H7 (cell line): ENCODE measurements at regions not wholly inside any gene's neighbourhood (a gene's known extent, or its start where the extent isn't known, plus 50 kb on each side); places are given as distances from the start of the nearest gene placed in this dataset.
"Not testable (repeated sequence)": the region's sequence is repeated elsewhere in the genome, so short reads cannot be mapped to it uniquely, and the experiment has no call there.

Source experiments
- DNase-seq: peaks from one replicate; pipeline ENCODE4 v3.0.0; 2012
- H3K27me3 ChIP-seq: 2 replicates; pipeline ENCODE4 v1.6.0; 2011; ENCODE audit warnings: mild to moderate bottlenecking, low read length; ENCODE audit not compliant: control insufficient read depth, insufficient read depth
- H3K36me3 ChIP-seq: replicated peaks from 2 replicates; pipeline ENCODE4 v1.5.1; 2011; ENCODE audit warnings: low read length; ENCODE audit not compliant: control insufficient read depth, insufficient read depth
- H3K4me3 ChIP-seq: 2 replicates; pipeline ENCODE4 v1.5.1; 2011; ENCODE audit warnings: low read depth, mild to moderate bottlenecking, control low read depth, low read length, moderate library complexity; ENCODE audit not compliant: insufficient read depth

DNA sequence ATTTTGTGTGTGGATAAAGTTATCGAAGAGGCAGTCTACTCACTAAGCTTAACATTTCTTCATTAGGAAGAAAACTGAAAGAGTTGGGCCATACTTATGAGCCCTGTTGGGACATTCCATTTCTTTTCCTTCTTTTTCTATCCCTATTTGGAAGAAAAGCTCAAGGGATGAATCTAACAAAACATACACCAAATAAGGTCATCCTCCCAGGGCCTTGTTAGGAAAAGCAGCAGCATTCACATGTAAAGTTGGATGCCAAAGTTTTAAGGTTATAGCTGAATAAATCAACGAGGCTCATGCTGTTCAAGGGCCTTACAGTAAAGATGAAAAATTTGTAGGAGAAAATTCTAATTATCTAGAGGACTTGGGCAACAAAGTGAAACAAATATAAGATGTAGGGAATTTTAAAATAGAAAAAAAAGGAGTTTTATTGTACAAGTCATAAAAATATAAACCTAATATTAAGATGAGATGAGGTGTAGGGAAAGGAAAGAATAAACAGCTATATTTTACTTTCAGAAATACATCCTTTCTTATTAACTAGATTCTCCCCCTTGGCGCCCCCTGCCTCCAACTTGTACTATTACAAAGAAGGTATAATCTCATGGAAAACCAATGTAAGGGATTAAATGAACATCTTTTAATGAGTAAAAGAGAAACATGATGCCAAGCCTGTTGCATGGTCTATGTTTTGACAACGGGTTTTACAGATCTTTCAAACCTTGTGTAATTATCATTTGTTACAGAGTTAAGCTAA is 160.4 kb downstream of the PCDH20 start:
- no peaks in the 10 kb centered on the region for H3K36me3 ChIP-seq
- no peaks in the 10 kb centered on the region for H3K27me3 ChIP-seq
- H3K4me3 ChIP-seq = no peak overlapping the region
- DNase-seq = peak; percentile 2

DNA sequence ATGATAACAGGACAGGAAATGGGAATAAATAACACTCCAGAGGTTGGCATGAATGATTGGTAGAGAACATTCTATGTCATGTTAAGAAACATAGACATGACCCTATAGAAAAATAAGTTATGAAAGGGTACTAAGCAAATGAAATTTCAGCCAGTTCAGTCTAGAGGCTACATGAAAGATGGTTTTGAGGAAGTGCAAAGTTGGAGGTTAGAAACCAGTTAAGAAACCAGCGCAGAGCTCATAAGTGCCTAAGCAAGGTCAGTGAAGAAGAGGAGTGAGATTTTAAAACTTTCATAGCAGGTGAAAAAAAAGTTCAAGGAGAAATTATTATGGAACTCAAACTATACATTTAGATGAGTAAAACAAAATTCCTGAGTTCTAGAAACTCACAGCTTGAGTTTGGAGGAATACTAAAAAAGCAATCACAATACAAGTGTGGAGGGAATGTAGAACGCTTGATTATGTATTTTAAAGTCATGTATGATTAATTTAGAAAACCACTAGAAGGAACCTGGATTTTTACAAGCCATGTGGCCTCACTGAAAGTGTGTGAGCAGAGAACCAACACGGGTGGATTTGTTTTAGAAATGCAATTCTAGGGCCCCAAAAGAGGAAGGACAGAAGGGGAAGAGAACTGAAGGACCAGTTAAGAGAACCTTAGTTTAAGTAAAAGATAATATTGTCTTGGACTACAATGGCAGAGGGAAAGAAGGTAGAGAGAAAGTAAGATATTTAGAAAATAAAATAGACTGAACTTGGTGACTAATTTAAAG is 162.4 kb downstream of the PCDH20 start:
- Histone ChIP-seq H3K27me3 (no peaks in the 10 kb centered on the region), H3K36me3 (no peaks in the 10 kb centered on the region), H3K4me3 (no peak overlapping the region)
- DNase-seq = no peak

DNA sequence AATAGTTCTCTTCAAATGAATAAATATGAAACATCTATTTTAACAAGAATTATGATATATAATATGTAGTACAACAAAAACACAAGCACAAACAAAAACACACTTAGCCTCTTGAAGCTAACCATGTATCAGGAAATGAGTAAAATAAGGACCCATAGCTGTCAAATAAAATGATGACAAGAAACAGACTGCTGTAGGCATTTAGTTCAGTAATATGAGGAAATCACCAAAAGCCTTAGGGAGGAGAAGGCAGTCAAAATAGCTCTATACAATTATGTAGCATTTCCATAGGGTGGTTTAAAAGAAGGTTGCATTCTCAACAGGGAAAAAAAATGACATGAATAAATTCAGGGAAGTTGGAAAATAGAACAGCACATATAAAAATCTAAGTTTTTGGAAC is 163.4 kb downstream of the PCDH20 start:
- no peak for DNase-seq
- Histone ChIP-seq H3K4me3 (no peak overlapping the region), H3K27me3 (no peaks in the 10 kb centered on the region), H3K36me3 (no peaks in the 10 kb centered on the region)

DNA sequence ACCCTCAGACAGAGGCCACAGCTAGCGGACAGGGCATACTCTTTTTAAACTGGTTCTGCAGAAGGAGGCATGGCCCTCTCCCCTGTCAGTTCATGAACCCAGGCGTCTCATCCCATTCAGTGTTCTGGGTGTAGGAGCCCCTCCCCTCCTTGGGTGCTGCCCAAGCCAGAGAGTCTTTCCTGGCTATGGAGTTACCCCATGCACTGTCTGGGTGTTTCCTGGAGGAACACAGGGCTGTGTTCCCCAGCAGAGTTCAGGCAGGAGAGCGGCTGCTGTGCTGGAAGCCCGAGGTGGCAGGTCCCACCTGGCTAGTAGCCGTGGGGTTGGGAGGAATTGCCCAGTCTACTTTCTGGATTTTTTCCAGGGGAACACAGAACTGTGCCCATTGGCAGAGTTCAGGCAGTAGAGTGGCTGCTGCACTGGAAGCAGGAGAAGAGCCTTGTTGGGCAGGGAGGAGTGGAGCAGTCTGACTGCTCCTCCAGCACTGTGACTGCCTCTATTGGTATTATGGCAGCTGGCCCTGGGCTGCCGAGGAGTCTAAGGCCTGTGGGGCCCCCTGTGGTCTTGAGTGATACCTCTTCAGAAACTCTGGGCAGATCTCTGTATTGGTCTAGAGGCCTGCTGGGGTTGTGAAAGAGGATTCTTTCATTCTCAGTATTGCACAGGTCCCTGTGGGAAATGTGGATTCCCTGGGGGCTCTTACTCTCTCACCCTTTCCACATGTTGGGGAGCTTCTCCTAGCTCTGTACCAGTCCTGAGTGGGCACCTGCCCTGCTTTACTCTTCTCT is 168.3 kb downstream of the PCDH20 start:
- H3K27me3 ChIP-seq = no peaks in the 10 kb centered on the region
- DNase-seq = no peak
- no peak overlapping the region for H3K4me3 ChIP-seq
- no peaks in the 10 kb centered on the region for H3K36me3 ChIP-seq

DNA sequence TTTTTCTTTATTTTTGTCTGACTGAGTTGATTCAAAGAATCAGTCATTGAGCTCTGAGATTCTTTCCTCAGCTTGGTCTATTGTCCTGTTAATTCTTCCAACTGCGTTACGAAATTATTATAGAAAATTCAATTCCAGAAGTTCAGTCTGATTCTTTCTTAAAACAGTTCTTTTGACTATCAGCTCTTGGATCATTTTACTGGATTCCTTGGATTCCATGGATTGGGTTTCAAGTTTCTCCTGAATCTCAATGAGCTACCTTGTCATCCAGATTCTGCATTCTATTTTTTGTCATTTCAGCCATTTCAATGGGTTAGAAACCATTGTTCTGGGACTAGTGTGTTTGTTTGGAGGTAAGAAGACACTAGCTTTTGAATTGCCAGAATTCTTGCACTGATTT is 169.3 kb downstream of the PCDH20 start:
- DNase-seq = no peak
- Histone ChIP-seq H3K4me3 (no peak overlapping the region), H3K36me3 (no peaks in the 10 kb centered on the region), H3K27me3 (no peaks in the 10 kb centered on the region)

DNA sequence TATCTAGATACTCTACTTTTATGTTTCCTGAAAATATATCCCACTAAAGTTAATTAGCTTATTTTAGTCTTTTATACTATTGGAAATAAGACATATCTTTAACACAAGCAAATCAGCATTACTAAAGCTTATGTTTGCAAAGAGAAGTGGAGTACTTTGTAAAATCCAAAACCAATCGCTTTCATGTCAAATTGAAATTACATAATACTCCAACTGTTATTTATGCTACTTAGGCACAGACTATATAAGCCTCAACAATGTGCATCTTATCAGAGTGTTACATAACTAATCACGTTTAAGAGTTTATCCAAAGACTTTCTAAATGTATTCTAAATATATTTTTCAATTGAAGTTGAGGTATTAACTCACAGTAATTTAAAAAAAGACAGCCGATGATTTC is 200.0 kb downstream of the PCDH20 start:
- Histone ChIP-seq H3K4me3 (no peak overlapping the region), H3K36me3 (no peaks in the 10 kb centered on the region), H3K27me3 (no peaks in the 10 kb centered on the region)
- DNase-seq = no peak

DNA sequence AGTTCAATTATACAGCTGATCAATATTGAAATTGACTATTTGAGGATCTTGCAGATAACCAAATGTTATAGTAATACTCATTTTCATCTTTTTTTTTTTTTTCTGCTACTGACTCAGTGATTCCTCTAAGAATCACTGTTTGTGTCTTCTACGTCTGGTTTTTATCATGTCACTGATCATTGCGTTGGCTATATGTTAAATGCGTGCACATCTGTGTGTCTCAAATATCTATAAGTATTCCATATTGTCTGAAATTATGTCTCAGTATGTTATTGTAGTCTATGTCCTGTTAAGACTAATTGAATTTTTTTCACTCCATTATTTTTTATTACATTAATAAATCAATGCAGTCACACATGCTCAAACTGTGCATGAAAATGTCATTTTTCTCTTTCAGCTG is 200.5 kb downstream of the PCDH20 start:
- no peak overlapping the region for H3K4me3 ChIP-seq
- DNase-seq = no peak
- H3K36me3 ChIP-seq = no peaks in the 10 kb centered on the region
- H3K27me3 ChIP-seq = no peaks in the 10 kb centered on the region

DNA sequence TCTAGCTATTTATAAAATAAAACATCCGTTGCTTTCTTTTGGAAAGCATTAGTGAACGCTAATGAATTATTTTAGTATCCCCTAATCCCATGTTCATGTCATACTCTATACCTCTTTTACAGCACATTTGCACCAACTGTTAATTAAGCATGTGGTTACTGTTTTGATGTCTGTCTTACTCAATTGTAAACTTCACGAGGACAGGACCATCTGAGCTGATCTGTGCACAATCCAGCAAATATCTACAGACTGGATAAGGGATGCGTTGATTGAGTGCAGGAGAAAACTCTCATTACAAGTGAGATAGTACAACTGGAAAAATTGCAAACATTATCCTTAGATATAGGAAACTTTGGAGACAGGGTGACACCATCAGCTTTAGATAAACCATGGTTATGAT is 201.1 kb downstream of the PCDH20 start:
- Histone ChIP-seq H3K36me3 (no peaks in the 10 kb centered on the region), H3K4me3 (no peak overlapping the region), H3K27me3 (no peaks in the 10 kb centered on the region)
- no peak for DNase-seq

DNA sequence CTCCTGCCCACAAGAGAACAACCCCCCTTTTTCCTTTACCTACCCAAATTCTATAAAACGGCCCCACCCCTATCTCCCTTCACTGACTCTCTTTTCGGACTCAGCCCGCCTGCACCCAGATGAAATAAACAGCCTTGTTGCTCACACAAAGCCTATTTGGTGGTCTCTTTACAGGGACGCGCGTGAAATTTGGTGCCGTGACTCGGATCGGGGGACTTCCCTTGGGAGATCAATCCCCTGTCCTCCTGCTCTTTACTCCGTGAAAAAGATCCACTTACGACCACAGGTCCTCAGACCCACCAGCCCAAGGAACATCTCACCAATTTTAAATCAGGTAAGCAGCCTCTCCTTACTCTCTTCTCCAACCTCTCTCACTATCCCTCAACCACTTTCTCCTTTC is 209.8 kb downstream of the PCDH20 start:
- DNase-seq, H3K36me3 ChIP-seq: not testable (repeated sequence)
- Histone ChIP-seq H3K4me3 (peak overlapping the region; percentile 5; the same call in 1 of the 2 replicates), H3K27me3 (peaks cover 19% of the 10 kb centered on the region)

DNA sequence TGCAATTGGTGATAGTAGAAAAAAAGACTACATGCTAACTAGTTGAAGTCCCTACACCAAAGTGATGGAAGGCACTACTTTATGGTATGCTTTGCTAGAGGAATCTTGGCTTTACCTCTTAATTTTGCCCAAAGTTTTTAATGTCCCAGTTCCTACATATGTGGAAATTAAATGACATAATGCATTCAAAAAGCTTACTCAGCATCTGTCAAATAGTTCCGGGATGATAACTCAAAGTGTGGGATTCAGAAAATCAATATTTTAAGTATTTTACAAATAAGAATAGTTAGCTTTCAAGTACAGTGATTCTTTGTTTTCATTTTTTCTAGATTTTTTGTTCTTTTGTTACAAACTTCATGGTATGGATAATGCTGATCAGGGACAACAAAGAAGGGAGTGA is 211.6 kb downstream of the PCDH20 start:
- no peak overlapping the region for H3K4me3 ChIP-seq
- peaks cover 20% of the 10 kb centered on the region for H3K27me3 ChIP-seq
- DNase-seq = no peak
- no peaks in the 10 kb centered on the region for H3K36me3 ChIP-seq

DNA sequence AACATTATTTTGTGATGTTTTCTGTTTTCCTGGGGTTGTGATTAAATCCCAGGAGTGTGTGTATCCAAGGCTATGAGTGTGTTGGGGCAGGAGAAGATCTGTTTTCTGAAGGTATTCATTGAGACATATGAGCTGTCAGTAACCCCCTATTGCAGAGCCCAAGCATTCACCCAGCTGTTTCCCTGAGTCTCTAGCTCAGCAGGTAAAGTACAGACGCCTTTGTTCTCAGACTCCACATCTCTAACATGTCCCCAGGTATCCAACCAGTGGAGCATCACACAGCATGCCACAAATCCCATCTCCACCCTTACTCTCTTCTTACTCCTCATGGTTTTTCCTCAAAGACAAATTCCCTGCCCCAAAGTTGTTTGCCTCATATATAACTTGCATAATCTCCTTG is 213.6 kb downstream of the PCDH20 start:
- peak; percentile 13 for DNase-seq
- Histone ChIP-seq H3K4me3 (no peak overlapping the region), H3K27me3 (peaks cover 20% of the 10 kb centered on the region), H3K36me3 (no peaks in the 10 kb centered on the region)

DNA sequence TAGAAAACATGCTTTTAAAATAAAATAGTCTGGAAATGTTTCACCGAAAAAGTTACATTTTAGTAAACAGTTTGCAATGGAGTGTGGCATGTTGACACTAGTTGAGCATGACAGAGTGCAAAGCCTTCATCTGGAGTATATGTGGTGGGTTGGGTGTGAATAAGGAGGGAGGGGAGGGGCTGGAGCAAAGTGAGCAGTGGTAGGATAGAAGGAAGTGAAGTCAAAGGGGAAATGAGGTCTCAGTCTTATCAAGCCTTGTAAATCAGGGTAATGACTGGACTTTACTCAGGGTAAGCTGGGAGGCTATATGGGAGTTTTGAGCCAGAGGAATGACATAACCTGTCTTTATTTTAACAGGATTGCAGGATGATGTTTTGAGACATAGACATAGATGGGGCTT is 222.8 kb downstream of the PCDH20 start:
- H3K27me3 ChIP-seq = no peaks in the 10 kb centered on the region
- H3K4me3 ChIP-seq = no peak overlapping the region
- no peaks in the 10 kb centered on the region for H3K36me3 ChIP-seq
- no peak for DNase-seq

DNA sequence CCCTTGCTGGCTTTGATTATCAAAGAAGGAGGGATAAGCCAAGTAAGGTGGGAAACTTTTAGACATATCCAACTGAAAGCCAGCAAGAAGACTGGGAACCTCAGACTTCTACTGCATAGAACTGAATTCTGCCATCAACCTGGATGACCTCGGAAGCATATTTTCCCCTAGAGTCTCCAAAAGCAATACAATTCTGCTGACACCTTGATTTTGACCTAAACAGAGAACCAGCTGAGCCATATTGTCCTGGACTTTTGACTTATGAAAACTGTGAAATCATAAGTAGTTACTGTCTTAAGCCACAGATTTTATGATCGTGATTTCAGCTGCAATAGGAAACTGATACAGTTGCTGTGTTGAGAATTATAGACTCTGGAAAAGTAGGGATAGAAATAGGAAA is 227.6 kb downstream of the PCDH20 start:
- H3K27me3 ChIP-seq = no peaks in the 10 kb centered on the region
- H3K36me3 ChIP-seq = no peaks in the 10 kb centered on the region
- no peak for DNase-seq
- H3K4me3 ChIP-seq = no peak overlapping the region

DNA sequence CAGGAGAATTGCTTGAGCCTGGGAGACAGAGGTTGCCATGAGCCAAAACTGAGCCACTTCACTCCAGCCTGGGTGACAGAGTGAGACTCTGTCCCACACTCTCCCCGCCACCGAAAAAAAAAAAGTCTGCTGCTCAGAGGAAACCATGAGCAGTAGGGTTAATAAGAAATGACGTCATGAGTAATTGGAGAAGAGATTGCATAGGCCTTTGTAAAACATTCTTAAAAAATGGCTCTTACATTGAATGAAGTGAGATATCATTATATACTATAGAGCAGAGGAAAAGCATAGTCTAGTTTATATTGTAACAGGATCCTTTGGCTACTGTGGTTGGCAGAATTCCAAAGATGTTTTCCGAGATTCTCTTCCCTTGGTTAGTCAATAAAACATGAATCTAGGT is 228.2 kb downstream of the PCDH20 start:
- no peak for DNase-seq
- H3K27me3 ChIP-seq = no peaks in the 10 kb centered on the region
- H3K4me3 ChIP-seq = no peak overlapping the region
- H3K36me3 ChIP-seq = no peaks in the 10 kb centered on the region

DNA sequence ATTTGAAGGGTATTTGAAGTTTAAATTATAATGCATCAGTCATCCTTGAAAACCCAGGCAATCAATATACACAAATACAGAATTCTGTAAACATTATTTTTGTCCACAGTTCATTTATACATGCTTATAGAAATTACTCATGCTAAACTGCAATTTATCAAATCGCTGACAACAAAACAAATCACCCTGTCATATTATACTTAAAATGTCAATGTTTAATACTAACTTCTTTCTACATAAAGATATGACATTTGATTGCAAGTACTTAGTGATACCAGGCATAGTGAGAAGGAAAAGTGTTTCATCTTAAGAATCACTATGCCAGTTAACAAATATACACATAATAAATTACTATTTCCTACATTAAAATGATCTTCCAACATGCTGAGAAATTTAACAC is 232.0 kb downstream of the PCDH20 start:
- Histone ChIP-seq H3K4me3 (no peak overlapping the region), H3K36me3 (no peaks in the 10 kb centered on the region), H3K27me3 (no peaks in the 10 kb centered on the region)
- no peak for DNase-seq
